Prostate gland (tissue), 2 donors: ENCODE measurements at regions not wholly inside any gene's neighbourhood (a gene's known extent, or its start where the extent isn't known, plus 50 kb on each side); places are given as distances from the start of the nearest gene placed in this dataset.

Experiments
- CTCF ChIP-seq, 4 experiments: fragments of 200-600 bp in 2 of 4; fragments of 450-650 bp in 2 of 4; sonication (generic) in 2 of 4; IDR thresholded peaks; 1 replicate in 3 of 4; 2 replicates in 1 of 4; pipeline ENCODE4 v1.5.1; 2016 to 2019; ENCODE audit warnings: antibody characterized with exemption in 4 of 4, mild to moderate bottlenecking in 2 of 4, moderate library complexity in 2 of 4
- POLR2A ChIP-seq: fragments of 450-650 bp; IDR thresholded peaks from one replicate; pipeline ENCODE4 v1.6.1; 2016; ENCODE audit warnings: antibody characterized with exemption, mild to moderate bottlenecking

GRCh38 chr2:118269408-118270051, 181.3 kb downstream of the INSIG2 start:
- no peak for TF ChIP-seq CTCF (IDR thresholded peaks at IDR 0.05)
- TF ChIP-seq POLR2A: no peak
